ENCODE measurements at regions not wholly inside any gene's neighbourhood (a gene's known extent, or its start where the extent isn't known, plus 50 kb on each side); places are given as distances from the start of the nearest gene placed in this dataset.

DNA sequence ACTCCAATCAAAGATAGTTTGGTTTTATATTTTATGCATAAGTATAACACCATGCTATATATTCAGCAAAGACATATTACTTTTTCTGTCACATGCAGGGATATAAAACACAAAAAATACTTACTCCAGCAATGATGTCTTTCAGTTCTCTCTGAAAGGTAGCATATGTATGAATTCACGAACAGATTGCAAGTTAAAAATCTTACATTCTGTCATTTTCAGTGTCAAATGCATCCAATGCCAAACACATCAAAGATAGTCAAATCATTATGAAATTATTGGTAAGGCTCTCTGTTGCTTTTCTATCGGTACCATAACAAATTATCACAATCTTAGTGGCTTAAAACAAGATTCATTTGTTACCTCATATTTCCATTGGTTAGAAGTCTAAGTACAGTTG lies 492.0 kb upstream of the KIF2B start:
- Mint-ChIP-seq H3K9me3 (ENCODE audit: low read depth) (no peaks in the 10 kb centered on the region), H3K27me3 (ENCODE audit: low read depth) (no peaks in the 10 kb centered on the region), H3K4me3 (ENCODE audit: unreplicated experiment) (no peak overlapping the region), H3K36me3 (ENCODE audit: low read depth) (no peaks in the 10 kb centered on the region), H3K27ac (ENCODE audit: unreplicated experiment) (no peak overlapping the region), H3K4me1 (ENCODE audit: low read depth) (no peaks in the 10 kb centered on the region)
- no peak for DNase-seq (ENCODE audit: low spot score)
- TF ChIP-seq, protein P1, sequence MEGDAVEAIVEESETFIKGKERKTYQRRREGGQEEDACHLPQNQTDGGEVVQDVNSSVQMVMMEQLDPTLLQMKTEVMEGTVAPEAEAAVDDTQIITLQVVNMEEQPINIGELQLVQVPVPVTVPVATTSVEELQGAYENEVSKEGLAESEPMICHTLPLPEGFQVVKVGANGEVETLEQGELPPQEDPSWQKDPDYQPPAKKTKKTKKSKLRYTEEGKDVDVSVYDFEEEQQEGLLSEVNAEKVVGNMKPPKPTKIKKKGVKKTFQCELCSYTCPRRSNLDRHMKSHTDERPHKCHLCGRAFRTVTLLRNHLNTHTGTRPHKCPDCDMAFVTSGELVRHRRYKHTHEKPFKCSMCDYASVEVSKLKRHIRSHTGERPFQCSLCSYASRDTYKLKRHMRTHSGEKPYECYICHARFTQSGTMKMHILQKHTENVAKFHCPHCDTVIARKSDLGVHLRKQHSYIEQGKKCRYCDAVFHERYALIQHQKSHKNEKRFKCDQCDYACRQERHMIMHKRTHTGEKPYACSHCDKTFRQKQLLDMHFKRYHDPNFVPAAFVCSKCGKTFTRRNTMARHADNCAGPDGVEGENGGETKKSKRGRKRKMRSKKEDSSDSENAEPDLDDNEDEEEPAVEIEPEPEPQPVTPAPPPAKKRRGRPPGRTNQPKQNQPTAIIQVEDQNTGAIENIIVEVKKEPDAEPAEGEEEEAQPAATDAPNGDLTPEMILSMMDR (IDR thresholded peaks at IDR 0.05): no peak

DNA sequence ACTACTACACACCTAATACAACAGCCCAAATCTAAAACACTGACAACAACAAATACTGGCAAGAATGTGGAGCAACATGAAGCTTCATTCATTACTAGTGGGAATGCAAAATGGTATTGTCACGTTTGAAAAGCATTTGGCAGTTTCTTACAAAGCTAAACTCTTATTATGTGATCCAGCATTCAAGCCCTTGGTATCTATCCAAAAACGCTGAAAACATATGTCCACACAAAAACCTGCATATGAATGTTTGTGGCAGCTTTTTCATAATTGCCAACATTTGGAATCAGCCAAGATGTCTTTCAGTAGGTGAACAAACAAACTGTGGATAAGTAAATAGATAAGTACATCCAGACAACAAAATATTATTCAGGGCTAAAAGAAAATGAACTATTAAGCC lies 501.1 kb upstream of the KIF2B start:
- no peak overlapping the region for H3K4me3 Mint-ChIP-seq (ENCODE audit: unreplicated experiment)
- peaks cover 6% of the 10 kb centered on the region for H3K4me1 Mint-ChIP-seq (ENCODE audit: low read depth)
- DNase-seq (ENCODE audit: low spot score): no peak
- H3K27me3 Mint-ChIP-seq (ENCODE audit: low read depth): no peaks in the 10 kb centered on the region
- H3K36me3 Mint-ChIP-seq (ENCODE audit: low read depth): no peaks in the 10 kb centered on the region
- TF ChIP-seq, protein P1 (IDR thresholded peaks at IDR 0.05): no peak
- no peak overlapping the region for H3K27ac Mint-ChIP-seq (ENCODE audit: unreplicated experiment)
- peaks cover 8% of the 10 kb centered on the region for H3K9me3 Mint-ChIP-seq (ENCODE audit: low read depth)

DNA sequence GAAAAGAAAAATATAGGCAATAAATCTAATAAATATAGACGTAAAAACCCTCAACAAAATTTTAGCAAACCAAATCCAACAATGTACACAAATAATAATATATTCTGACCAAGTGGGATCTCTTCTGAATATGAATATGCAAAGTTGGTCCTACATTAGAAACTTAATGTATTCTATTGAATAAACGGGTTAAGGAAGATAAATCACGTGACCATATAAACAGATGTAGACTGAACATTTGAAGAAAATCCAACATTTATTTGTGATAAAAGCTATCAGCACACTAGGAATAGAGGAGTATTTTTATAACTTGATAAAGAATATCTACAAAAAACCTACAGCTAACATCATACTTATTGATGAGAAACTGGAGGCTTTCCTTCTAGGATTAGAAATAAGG lies 502.8 kb upstream of the KIF2B start:
- no peaks in the 10 kb centered on the region for H3K27me3 Mint-ChIP-seq (ENCODE audit: low read depth)
- H3K4me3 Mint-ChIP-seq (ENCODE audit: unreplicated experiment): no peak overlapping the region
- no peak overlapping the region for H3K27ac Mint-ChIP-seq (ENCODE audit: unreplicated experiment)
- H3K36me3 Mint-ChIP-seq (ENCODE audit: low read depth): no peaks in the 10 kb centered on the region
- TF ChIP-seq, protein P1 (IDR thresholded peaks at IDR 0.05): no peak
- DNase-seq (ENCODE audit: low spot score): no peak
- H3K9me3 Mint-ChIP-seq (ENCODE audit: low read depth): peaks cover 8% of the 10 kb centered on the region
- peaks cover 6% of the 10 kb centered on the region for H3K4me1 Mint-ChIP-seq (ENCODE audit: low read depth)

DNA sequence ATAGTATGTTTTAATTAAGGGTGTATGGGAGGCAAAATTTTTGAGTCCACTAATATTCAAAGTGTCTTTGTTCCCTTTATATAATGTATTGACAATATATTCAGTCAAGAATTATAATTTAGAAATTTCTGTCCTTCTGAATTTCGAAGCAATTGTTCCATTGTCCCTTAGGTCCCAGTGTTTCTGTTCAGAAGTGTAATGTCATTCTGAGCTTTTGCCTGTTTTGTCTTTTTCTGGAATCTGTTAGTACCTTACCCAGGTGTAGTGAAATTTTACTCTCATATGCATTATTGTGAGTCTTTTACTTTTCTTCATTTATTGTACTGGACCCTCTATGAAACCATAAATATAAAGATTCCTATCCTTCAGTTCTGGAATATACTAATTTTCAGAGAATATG lies 505.7 kb upstream of the KIF2B start:
- H3K27ac Mint-ChIP-seq (ENCODE audit: unreplicated experiment): no peak overlapping the region
- no peaks in the 10 kb centered on the region for H3K27me3 Mint-ChIP-seq (ENCODE audit: low read depth)
- peaks cover 13% of the 10 kb centered on the region for H3K4me1 Mint-ChIP-seq (ENCODE audit: low read depth)
- peaks cover 8% of the 10 kb centered on the region for H3K9me3 Mint-ChIP-seq (ENCODE audit: low read depth)
- TF ChIP-seq, protein P1 (IDR thresholded peaks at IDR 0.05): no peak
- H3K36me3 Mint-ChIP-seq (ENCODE audit: low read depth): no peaks in the 10 kb centered on the region
- DNase-seq (ENCODE audit: low spot score): no peak
- no peak overlapping the region for H3K4me3 Mint-ChIP-seq (ENCODE audit: unreplicated experiment)

DNA sequence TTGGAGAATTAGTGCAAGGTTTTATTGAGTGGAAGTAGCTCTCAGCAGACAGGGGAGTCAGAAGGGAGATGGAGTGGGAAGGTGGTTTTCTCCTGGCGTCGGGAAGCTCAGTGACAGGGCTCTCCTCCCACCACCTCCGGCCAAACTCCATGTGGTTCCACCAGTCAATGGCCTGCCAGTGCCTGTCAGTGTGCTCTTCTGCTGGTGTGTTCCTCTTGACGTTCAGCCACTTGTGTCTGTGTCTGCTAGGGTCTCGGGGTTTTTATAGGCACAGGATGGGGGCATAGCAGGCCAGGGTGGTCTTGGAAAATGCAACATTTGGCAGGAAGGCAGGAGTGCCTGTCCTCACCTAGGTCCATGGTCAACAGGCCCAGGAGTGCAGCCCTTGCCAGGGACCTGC lies 506.7 kb upstream of the KIF2B start:
- Mint-ChIP-seq H3K4me1 (ENCODE audit: low read depth) (peaks cover 13% of the 10 kb centered on the region), H3K27ac (ENCODE audit: unreplicated experiment) (no peak overlapping the region), H3K36me3 (ENCODE audit: low read depth) (no peaks in the 10 kb centered on the region), H3K4me3 (ENCODE audit: unreplicated experiment) (no peak overlapping the region), H3K9me3 (ENCODE audit: low read depth) (peaks cover 8% of the 10 kb centered on the region), H3K27me3 (ENCODE audit: low read depth) (no peaks in the 10 kb centered on the region)
- DNase-seq (ENCODE audit: low spot score): peak; percentile 44
- TF ChIP-seq, protein P1 (IDR thresholded peaks at IDR 0.05): no peak

All from chondrocyte (in vitro differentiated cells).